ENCODE measurements at regions not wholly inside any gene's neighbourhood (a gene's known extent, or its start where the extent isn't known, plus 50 kb on each side); places are given as distances from the start of the nearest gene placed in this dataset.
"Not testable (repeated sequence)": the region's sequence is repeated elsewhere in the genome, so short reads cannot be mapped to it uniquely, and the experiment has no call there.

- not testable (repeated sequence) for DNase-seq (ENCODE audit: low read depth in 4 of 4, low spot score in 3 of 4)
These were observed 320.7 kb downstream of the KLF13 start for GRCh38 chr15:31647337-31647826.

GRCh38 chr15:31649634-31650033 lies 323.0 kb downstream of the KLF13 start:
- not testable (repeated sequence) for DNase-seq (ENCODE audit: low read depth in 4 of 4, low spot score in 3 of 4)

- not testable (repeated sequence) for DNase-seq (ENCODE audit: low read depth in 4 of 4, low spot score in 3 of 4)
These were observed 323.5 kb downstream of the KLF13 start for GRCh38 chr15:31650055-31650701.

GRCh38 chr15:31656915-31657314 lies 330.3 kb downstream of the KLF13 start:
- DNase-seq (ENCODE audit: low read depth in 4 of 4, low spot score in 3 of 4), result not testable (repeated sequence)

GRCh38 chr15:31660816-31661215 lies 334.2 kb downstream of the KLF13 start:
- DNase-seq (ENCODE audit: low read depth in 4 of 4, low spot score in 3 of 4), result no peak

- not testable (repeated sequence) for DNase-seq (ENCODE audit: low read depth in 4 of 4, low spot score in 3 of 4)
These were observed 339.1 kb downstream of the KLF13 start for GRCh38 chr15:31665732-31666131.

GRCh38 chr15:31669158-31669908 lies 342.7 kb downstream of the KLF13 start:
- DNase-seq (ENCODE audit: low read depth in 4 of 4, low spot score in 3 of 4), result not testable (repeated sequence)

- not testable (repeated sequence) for DNase-seq (ENCODE audit: low read depth in 4 of 4, low spot score in 3 of 4)
These were observed 346.6 kb downstream of the KLF13 start for GRCh38 chr15:31673263-31673662.

GRCh38 chr15:31681529-31682259 lies 348.6 kb upstream of the CHRNA7 start:
- not testable (repeated sequence) for DNase-seq (ENCODE audit: low read depth in 4 of 4, low spot score in 3 of 4)

GRCh38 chr15:31687088-31687487 lies 343.2 kb upstream of the CHRNA7 start:
- peak in 1 of 4 donors; percentile 8 for DNase-seq (ENCODE audit: low read depth in 4 of 4, low spot score in 3 of 4)

- not testable (repeated sequence) for DNase-seq (ENCODE audit: low read depth in 4 of 4, low spot score in 3 of 4)
These were observed 333.8 kb upstream of the CHRNA7 start for GRCh38 chr15:31696509-31696908.

- not testable (repeated sequence) for DNase-seq (ENCODE audit: low read depth in 4 of 4, low spot score in 3 of 4)
These were observed 325.1 kb upstream of the CHRNA7 start for GRCh38 chr15:31705076-31705678.

GRCh38 chr15:31707944-31708702 lies 322.2 kb upstream of the CHRNA7 start:
- DNase-seq (ENCODE audit: low read depth in 4 of 4, low spot score in 3 of 4), result not testable (repeated sequence)

GRCh38 chr15:31708703-31709327 lies 321.5 kb upstream of the CHRNA7 start:
- DNase-seq (ENCODE audit: low read depth in 4 of 4, low spot score in 3 of 4), result not testable (repeated sequence)

GRCh38 chr15:31709479-31709878 lies 320.8 kb upstream of the CHRNA7 start:
- DNase-seq (ENCODE audit: low read depth in 4 of 4, low spot score in 3 of 4), result not testable (repeated sequence)

- not testable (repeated sequence) for DNase-seq (ENCODE audit: low read depth in 4 of 4, low spot score in 3 of 4)
These were observed 319.5 kb upstream of the CHRNA7 start for GRCh38 chr15:31710806-31711205.

GRCh38 chr15:31715208-31715607 lies 315.1 kb upstream of the CHRNA7 start:
- not testable (repeated sequence) for DNase-seq (ENCODE audit: low read depth in 4 of 4, low spot score in 3 of 4)

- not testable (repeated sequence) for DNase-seq (ENCODE audit: low read depth in 4 of 4, low spot score in 3 of 4)
These were observed 311.7 kb upstream of the CHRNA7 start for GRCh38 chr15:31718625-31719024.

GRCh38 chr15:31719396-31720022 lies 310.8 kb upstream of the CHRNA7 start:
- DNase-seq (ENCODE audit: low read depth in 4 of 4, low spot score in 3 of 4), result not testable (repeated sequence)
